ENCODE measurements at regions not wholly inside any gene's neighbourhood (a gene's known extent, or its start where the extent isn't known, plus 50 kb on each side); places are given as distances from the start of the nearest gene placed in this dataset.

- H3K4me3 ChIP-seq (ENCODE audit: low read depth, low read length), result no peak overlapping the region
- no peaks in the 10 kb centered on the region for H3K9me3 ChIP-seq (ENCODE audit: control insufficient read depth, insufficient read depth, low read depth, low read length)
- TF ChIP-seq TRIM28 (IDR thresholded peaks at IDR 0.05; ENCODE audit: borderline replicate concordance, low read length), result no peak
- no peak for TF ChIP-seq ZXDB (tag by site-specific recombination; IDR thresholded peaks at IDR 0.05)
- no peak for TF ChIP-seq ZNF513 (tag by site-specific recombination; IDR thresholded peaks at IDR 0.05)
- no peak for TF ChIP-seq ZNF26 (tag by site-specific recombination; IDR thresholded peaks at IDR 0.05)
- TF ChIP-seq ZNF561 (tag by site-specific recombination; IDR thresholded peaks at IDR 0.05; ENCODE audit: borderline replicate concordance), result no peak
- TF ChIP-seq HOXA7 (CRISPR knock-in tag; IDR thresholded peaks at IDR 0.05; ENCODE audit: borderline replicate concordance), result no peak
- H3K27ac ChIP-seq (ENCODE audit: extremely low read depth, low read depth, low read length), result no peak overlapping the region
- no peaks in the 10 kb centered on the region for H3K4me1 ChIP-seq (ENCODE audit: control insufficient read depth, insufficient read depth, low read length)
- no peaks in the 10 kb centered on the region for H3K36me3 ChIP-seq (ENCODE audit: control insufficient read depth in 2 of 2, insufficient read depth in 1 of 2, low read length in 2 of 2)
- ChIA-PET CTCF (interaction anchor here (0.6 kb wide), 1 partner anchor 43 kb away, joined by 3 read pairs; no protein-coding TSS in a partner anchor), POLR2A (no interaction called here)
Measured at GRCh38 chr10:6657669-6658068, 77.6 kb upstream of the PRKCQ start.

- CTCF ChIA-PET, result no interaction called here
- Histone ChIP-seq H3K36me3 (ENCODE audit: control insufficient read depth in 2 of 2, insufficient read depth in 1 of 2, low read length in 2 of 2) (no peaks in the 10 kb centered on the region), H3K27ac (ENCODE audit: extremely low read depth, low read depth, low read length) (no peak overlapping the region), H3K4me3 (ENCODE audit: low read depth, low read length) (no peak overlapping the region), H3K4me1 (ENCODE audit: control insufficient read depth, insufficient read depth, low read length) (no peaks in the 10 kb centered on the region), H3K9me3 (ENCODE audit: control insufficient read depth, insufficient read depth, low read depth, low read length) (no peaks in the 10 kb centered on the region)
- no peak for TF ChIP-seq ZBTB48 (tag by site-specific recombination; IDR thresholded peaks at IDR 0.05)
- no peak for TF ChIP-seq ZNF280D (tag by site-specific recombination; IDR thresholded peaks at IDR 0.05)
- TF ChIP-seq ZNF221 (tag by site-specific recombination; IDR thresholded peaks at IDR 0.05; ENCODE audit: borderline replicate concordance), result no peak
- TF ChIP-seq ZNF549 (tag by site-specific recombination; IDR thresholded peaks at IDR 0.05), result no peak
- TF ChIP-seq ZNF658 (tag by site-specific recombination; IDR thresholded peaks at IDR 0.05), result no peak
- no peak for TF ChIP-seq SP2 (tag by site-specific recombination; IDR thresholded peaks at IDR 0.05)
- TF ChIP-seq ZNF423 (tag by site-specific recombination; IDR thresholded peaks at IDR 0.05), result no peak
- TF ChIP-seq ZFP41 (tag by site-specific recombination; IDR thresholded peaks at IDR 0.05; ENCODE audit: borderline replicate concordance), result no peak
- no peak for TF ChIP-seq ZNF138 (tag by site-specific recombination; IDR thresholded peaks at IDR 0.05; ENCODE audit: borderline replicate concordance)
- TF ChIP-seq ZNF404 (tag by site-specific recombination; IDR thresholded peaks at IDR 0.05), result no peak
- no peak for TF ChIP-seq HOXD13 (CRISPR knock-in tag; IDR thresholded peaks at IDR 0.05; ENCODE audit: borderline replicate concordance)
- no peak for TF ChIP-seq TCF7L2 (IDR thresholded peaks at IDR 0.05; ENCODE audit: borderline replicate concordance, low read depth, low read length)
- TF ChIP-seq ZNF266 (tag by site-specific recombination; IDR thresholded peaks at IDR 0.05; ENCODE audit: low read depth), result no peak
- TF ChIP-seq ZNF521 (tag by site-specific recombination; IDR thresholded peaks at IDR 0.05), result no peak
- no peak for TF ChIP-seq ZNF394 (tag by site-specific recombination; IDR thresholded peaks at IDR 0.05; ENCODE audit: borderline replicate concordance)
- no peak for TF ChIP-seq ZNF560 (tag by site-specific recombination; IDR thresholded peaks at IDR 0.05; ENCODE audit: borderline replicate concordance)
- POLR2A ChIA-PET, result no interaction called here
Measured at GRCh38 chr10:6657196-6657595, 77.1 kb upstream of the PRKCQ start.

All from HEK293 (cell line).